ENCODE measurements at regions not wholly inside any gene's neighbourhood (a gene's known extent, or its start where the extent isn't known, plus 50 kb on each side); places are given as distances from the start of the nearest gene placed in this dataset.

DNA sequence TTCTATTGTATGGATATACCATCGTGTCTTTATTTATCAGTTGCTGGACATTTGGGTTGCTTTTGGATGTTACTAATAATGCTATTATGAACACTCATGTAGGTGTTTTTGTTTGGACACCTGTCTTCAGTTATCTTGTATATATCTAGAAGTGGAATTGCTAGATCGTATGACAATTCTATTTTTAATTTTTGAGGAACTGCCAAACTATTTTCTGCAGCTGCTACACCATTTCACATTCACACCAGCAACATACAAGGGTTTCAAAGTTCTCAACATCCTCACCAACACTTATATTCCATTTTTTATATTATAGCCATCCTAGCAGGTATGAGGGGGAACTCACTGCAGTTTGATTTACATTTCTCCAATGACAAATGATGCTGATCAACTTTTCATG is 324.6 kb downstream of the CAAP1 start:
- TF ChIP-seq EZH2phosphoT487 (IDR thresholded peaks at IDR 0.05; ENCODE audit: insufficient read depth, low read depth), result no peak
- TF ChIP-seq EZH2 (IDR thresholded peaks at IDR 0.05; ENCODE audit: insufficient read depth, poor library complexity, severe bottlenecking), result no peak
- in situ Hi-C loops (cut with MboI), result no loop called here
- no peak for DNase-seq
- no peak overlapping the region for H3K9ac ChIP-seq
- 7% methylated on average over 2 of the region's 2 CpGs for WGBS, 2 experiments (ENCODE audit: low coverage in 1 of 2, low lambda C conversion rate in 2 of 2, missing lambda C conversion rate in 2 of 2)
- H3K4me1 ChIP-seq (ENCODE audit: insufficient read depth), result no peaks in the 10 kb centered on the region
- H4K20me1 ChIP-seq (ENCODE audit: insufficient read depth), result no peaks in the 10 kb centered on the region
- no peak overlapping the region for H2AFZ ChIP-seq
- H3K4me3 ChIP-seq, result no peak overlapping the region
- no peaks in the 10 kb centered on the region for H3K9me3 ChIP-seq (ENCODE audit: low read depth)
- no peaks in the 10 kb centered on the region for H3K79me2 ChIP-seq (ENCODE audit: insufficient read depth)
- no peaks in the 10 kb centered on the region for H3K27me3 ChIP-seq (replicated peaks; ENCODE audit: insufficient read depth)
- H3K4me2 ChIP-seq (ENCODE audit: unreplicated experiment), result no peak overlapping the region
- no peaks in the 10 kb centered on the region for H3K36me3 ChIP-seq (ENCODE audit: low read depth)
- no peak overlapping the region for H3K27ac ChIP-seq
- H3K9me2 ChIP-seq (ENCODE audit: insufficient read depth), result no peaks in the 10 kb centered on the region
- H3F3A ChIP-seq (ENCODE audit: insufficient read depth), result no peaks in the 10 kb centered on the region

DNA sequence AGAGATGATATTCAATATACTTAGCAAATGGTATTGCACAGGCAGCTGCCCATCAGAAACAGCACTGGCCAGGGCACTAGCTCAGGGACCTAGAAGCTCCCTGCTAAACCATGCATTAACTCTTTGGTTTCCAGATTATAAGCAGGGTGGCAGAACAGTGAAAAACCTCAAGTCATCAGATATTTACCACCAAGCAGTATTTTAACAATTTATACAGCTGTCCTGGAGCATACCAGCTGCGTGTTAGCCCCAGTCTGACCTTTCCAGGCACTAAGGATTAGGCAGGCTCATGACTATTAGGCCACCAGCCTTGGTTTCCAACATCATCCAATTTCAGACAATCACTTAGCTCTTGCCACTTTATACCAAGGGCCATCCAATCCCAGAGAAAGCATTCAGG is 326.5 kb downstream of the CAAP1 start:
- H3K4me1 ChIP-seq (ENCODE audit: insufficient read depth), result no peaks in the 10 kb centered on the region
- in situ Hi-C loops (cut with MboI), result no loop called here
- no peaks in the 10 kb centered on the region for H3K9me3 ChIP-seq (ENCODE audit: low read depth)
- H3K9ac ChIP-seq, result no peak overlapping the region
- no peak overlapping the region for H2AFZ ChIP-seq
- H3K79me2 ChIP-seq (ENCODE audit: insufficient read depth), result no peaks in the 10 kb centered on the region
- no peaks in the 10 kb centered on the region for H3K27me3 ChIP-seq (replicated peaks; ENCODE audit: insufficient read depth)
- H3K4me3 ChIP-seq, result no peak overlapping the region
- H3K27ac ChIP-seq, result no peak overlapping the region
- 0 to 5% methylated on average over 1 of the region's 1 CpG for WGBS, 2 experiments (ENCODE audit: low coverage in 1 of 2, low lambda C conversion rate in 2 of 2, missing lambda C conversion rate in 2 of 2)
- DNase-seq, result no peak
- TF ChIP-seq EZH2 (IDR thresholded peaks at IDR 0.05; ENCODE audit: insufficient read depth, poor library complexity, severe bottlenecking), result no peak
- no peak for TF ChIP-seq EZH2phosphoT487 (IDR thresholded peaks at IDR 0.05; ENCODE audit: insufficient read depth, low read depth)
- H4K20me1 ChIP-seq (ENCODE audit: insufficient read depth), result no peaks in the 10 kb centered on the region
- no peaks in the 10 kb centered on the region for H3K36me3 ChIP-seq (ENCODE audit: low read depth)
- no peak overlapping the region for H3K4me2 ChIP-seq (ENCODE audit: unreplicated experiment)
- no peaks in the 10 kb centered on the region for H3F3A ChIP-seq (ENCODE audit: insufficient read depth)
- no peaks in the 10 kb centered on the region for H3K9me2 ChIP-seq (ENCODE audit: insufficient read depth)

GRCh38 chr9:26565118-26565517 is 327.5 kb downstream of the CAAP1 start:
- H3K27ac ChIP-seq, result no peak overlapping the region
- TF ChIP-seq EZH2 (IDR thresholded peaks at IDR 0.05; ENCODE audit: insufficient read depth, poor library complexity, severe bottlenecking) (no peak), EZH2phosphoT487 (IDR thresholded peaks at IDR 0.05; ENCODE audit: insufficient read depth, low read depth) (no peak)
- H3K4me3 ChIP-seq, result no peak overlapping the region
- no peaks in the 10 kb centered on the region for H4K20me1 ChIP-seq (ENCODE audit: insufficient read depth)
- H3F3A ChIP-seq (ENCODE audit: insufficient read depth), result no peaks in the 10 kb centered on the region
- WGBS, 2 experiments (ENCODE audit: low coverage in 1 of 2, low lambda C conversion rate in 2 of 2, missing lambda C conversion rate in 2 of 2), result 2 to 7% methylated on average over 2 of the region's 2 CpGs
- no peak overlapping the region for H3K9ac ChIP-seq
- H3K36me3 ChIP-seq (ENCODE audit: low read depth), result no peaks in the 10 kb centered on the region
- no peak overlapping the region for H3K4me2 ChIP-seq (ENCODE audit: unreplicated experiment)
- in situ Hi-C loops (cut with MboI), result no loop called here
- H3K79me2 ChIP-seq (ENCODE audit: insufficient read depth), result no peaks in the 10 kb centered on the region
- no peaks in the 10 kb centered on the region for H3K9me3 ChIP-seq (ENCODE audit: low read depth)
- H3K27me3 ChIP-seq (replicated peaks; ENCODE audit: insufficient read depth), result no peaks in the 10 kb centered on the region
- H2AFZ ChIP-seq, result no peak overlapping the region
- no peak for DNase-seq
- H3K9me2 ChIP-seq (ENCODE audit: insufficient read depth), result no peaks in the 10 kb centered on the region
- no peaks in the 10 kb centered on the region for H3K4me1 ChIP-seq (ENCODE audit: insufficient read depth)

DNA sequence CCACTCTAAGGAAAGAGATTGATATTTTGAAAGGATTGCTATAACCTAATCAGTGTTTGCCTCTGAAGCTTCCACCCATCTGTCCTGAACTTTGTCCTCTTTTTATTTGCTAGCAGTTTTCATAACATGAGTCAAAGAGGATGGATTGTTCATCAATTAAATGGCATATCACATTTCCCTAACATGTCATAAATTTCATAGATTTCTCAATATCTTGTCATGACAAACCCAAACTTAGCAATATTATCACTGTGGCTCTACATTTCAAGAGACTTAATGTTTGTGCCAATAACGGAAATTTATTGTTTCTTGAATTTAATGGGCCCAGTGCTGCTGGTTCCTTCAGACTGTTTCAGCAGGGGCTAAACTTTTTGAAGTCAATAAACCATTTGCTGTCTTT is 330.3 kb downstream of the CAAP1 start:
- in situ Hi-C loops (cut with MboI), result no loop called here

GRCh38 chr9:26561928-26562327 is 330.7 kb downstream of the CAAP1 start:
- Histone ChIP-seq H2AFZ (no peak overlapping the region), H3F3A (ENCODE audit: insufficient read depth) (no peaks in the 10 kb centered on the region), H3K36me3 (ENCODE audit: low read depth) (no peaks in the 10 kb centered on the region), H3K27me3 (replicated peaks; ENCODE audit: insufficient read depth) (no peaks in the 10 kb centered on the region), H3K9me2 (ENCODE audit: insufficient read depth) (no peaks in the 10 kb centered on the region), H3K9ac (no peak overlapping the region), H3K9me3 (ENCODE audit: low read depth) (no peaks in the 10 kb centered on the region), H4K20me1 (ENCODE audit: insufficient read depth) (no peaks in the 10 kb centered on the region), H3K27ac (no peak overlapping the region), H3K4me3 (no peak overlapping the region), H3K4me1 (ENCODE audit: insufficient read depth) (no peaks in the 10 kb centered on the region), H3K79me2 (ENCODE audit: insufficient read depth) (no peaks in the 10 kb centered on the region), H3K4me2 (ENCODE audit: unreplicated experiment) (no peak overlapping the region)
- TF ChIP-seq EZH2phosphoT487 (IDR thresholded peaks at IDR 0.05; ENCODE audit: insufficient read depth, low read depth) (no peak), EZH2 (IDR thresholded peaks at IDR 0.05; ENCODE audit: insufficient read depth, poor library complexity, severe bottlenecking) (no peak)
- WGBS, 2 experiments (ENCODE audit: low coverage in 1 of 2, low lambda C conversion rate in 2 of 2, missing lambda C conversion rate in 2 of 2), result 33% methylated on average over 3 of the region's 3 CpGs
- DNase-seq, result no peak
- in situ Hi-C loops (cut with MboI), result no loop called here

More for the DNA sequence above, 330.3 kb downstream of the CAAP1 start:
- Histone ChIP-seq H3K36me3 (ENCODE audit: low read depth) (no peaks in the 10 kb centered on the region), H3K27ac (no peak overlapping the region), H3F3A (ENCODE audit: insufficient read depth) (no peaks in the 10 kb centered on the region), H3K9me2 (ENCODE audit: insufficient read depth) (no peaks in the 10 kb centered on the region), H3K9ac (no peak overlapping the region), H3K79me2 (ENCODE audit: insufficient read depth) (no peaks in the 10 kb centered on the region), H3K9me3 (ENCODE audit: low read depth) (no peaks in the 10 kb centered on the region), H4K20me1 (ENCODE audit: insufficient read depth) (no peaks in the 10 kb centered on the region), H2AFZ (no peak overlapping the region), H3K4me2 (ENCODE audit: unreplicated experiment) (no peak overlapping the region), H3K4me1 (ENCODE audit: insufficient read depth) (no peaks in the 10 kb centered on the region), H3K4me3 (no peak overlapping the region), H3K27me3 (replicated peaks; ENCODE audit: insufficient read depth) (no peaks in the 10 kb centered on the region)
- 6 to 8% methylated on average over 1 of the region's 1 CpG for WGBS, 2 experiments (ENCODE audit: low coverage in 1 of 2, low lambda C conversion rate in 2 of 2, missing lambda C conversion rate in 2 of 2)
- no peak for DNase-seq
- TF ChIP-seq EZH2 (IDR thresholded peaks at IDR 0.05; ENCODE audit: insufficient read depth, poor library complexity, severe bottlenecking) (no peak), EZH2phosphoT487 (IDR thresholded peaks at IDR 0.05; ENCODE audit: insufficient read depth, low read depth) (no peak)
